RWPE2 (cell line): ENCODE measurements at regions not wholly inside any gene's neighbourhood (a gene's known extent, or its start where the extent isn't known, plus 50 kb on each side); places are given as distances from the start of the nearest gene placed in this dataset.

ENCODE experiments used
- ATAC-seq: fragments of 200-7000 bp; cut with Tn5 transposase; 3 replicates; pipeline ENCODE4 v1.9.1; 2021; ENCODE audit warnings: low read depth
- DNase-seq: peaks from one replicate; pipeline ENCODE4 v3.0.0-alpha.2; 2020; ENCODE audit warnings: low spot score
- H3K27ac ChIP-seq: fragments of 450-650 bp; 2 replicates; pipeline ENCODE4 v1.5.1; 2017; ENCODE audit warnings: mild to moderate bottlenecking; ENCODE audit not compliant: poor library complexity, severe bottlenecking
- H3K27me3 ChIP-seq: fragments of 250-450 bp; sonication (Bioruptor Pico); 2 replicates; pipeline ENCODE4 v1.5.1; 2021; ENCODE audit warnings: mild to moderate bottlenecking, moderate library complexity; ENCODE audit not compliant: insufficient read depth, poor library complexity, severe bottlenecking
- H3K36me3 ChIP-seq: fragments of 250-450 bp; sonication (Bioruptor Pico); 2 replicates; pipeline ENCODE4 v1.5.1; 2020; ENCODE audit warnings: low read depth, mild to moderate bottlenecking, moderate library complexity
- H3K4me1 ChIP-seq: fragments of 250-450 bp; sonication (Bioruptor Pico); 2 replicates; pipeline ENCODE4 v1.5.1; 2021; ENCODE audit warnings: mild to moderate bottlenecking, moderate library complexity; ENCODE audit not compliant: insufficient read depth, poor library complexity, severe bottlenecking
- H3K4me3 ChIP-seq: fragments of 250-450 bp; sonication (Bioruptor Pico); 2 replicates; pipeline ENCODE4 v1.5.1; 2021; ENCODE audit warnings: mild to moderate bottlenecking, moderate library complexity; ENCODE audit not compliant: severe bottlenecking
- H3K9me3 ChIP-seq: fragments of 250-450 bp; sonication (Bioruptor Pico); 2 replicates; pipeline ENCODE4 v1.5.1; 2021; ENCODE audit warnings: mild to moderate bottlenecking, moderate library complexity; ENCODE audit not compliant: severe bottlenecking
- TF ChIP-seq, protein P1 (sequence below): fragments of 450-650 bp; IDR thresholded peaks from one replicate; pipeline ENCODE4 v1.5.1; 2017; ENCODE audit warnings: mild to moderate bottlenecking, moderate library complexity; ENCODE audit not compliant: poor library complexity, severe bottlenecking

GRCh38 chr4:83657336-83657735 is 121.4 kb downstream of the GPAT3 start:
- H3K4me1 ChIP-seq, result no peaks in the 10 kb centered on the region
- ATAC-seq (no peak), DNase-seq (no peak)
- H3K27me3 ChIP-seq, result no peaks in the 10 kb centered on the region
- no peak overlapping the region for H3K4me3 ChIP-seq
- TF ChIP-seq, protein P1, sequence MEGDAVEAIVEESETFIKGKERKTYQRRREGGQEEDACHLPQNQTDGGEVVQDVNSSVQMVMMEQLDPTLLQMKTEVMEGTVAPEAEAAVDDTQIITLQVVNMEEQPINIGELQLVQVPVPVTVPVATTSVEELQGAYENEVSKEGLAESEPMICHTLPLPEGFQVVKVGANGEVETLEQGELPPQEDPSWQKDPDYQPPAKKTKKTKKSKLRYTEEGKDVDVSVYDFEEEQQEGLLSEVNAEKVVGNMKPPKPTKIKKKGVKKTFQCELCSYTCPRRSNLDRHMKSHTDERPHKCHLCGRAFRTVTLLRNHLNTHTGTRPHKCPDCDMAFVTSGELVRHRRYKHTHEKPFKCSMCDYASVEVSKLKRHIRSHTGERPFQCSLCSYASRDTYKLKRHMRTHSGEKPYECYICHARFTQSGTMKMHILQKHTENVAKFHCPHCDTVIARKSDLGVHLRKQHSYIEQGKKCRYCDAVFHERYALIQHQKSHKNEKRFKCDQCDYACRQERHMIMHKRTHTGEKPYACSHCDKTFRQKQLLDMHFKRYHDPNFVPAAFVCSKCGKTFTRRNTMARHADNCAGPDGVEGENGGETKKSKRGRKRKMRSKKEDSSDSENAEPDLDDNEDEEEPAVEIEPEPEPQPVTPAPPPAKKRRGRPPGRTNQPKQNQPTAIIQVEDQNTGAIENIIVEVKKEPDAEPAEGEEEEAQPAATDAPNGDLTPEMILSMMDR, result no peak
- no peaks in the 10 kb centered on the region for H3K36me3 ChIP-seq
- no peak overlapping the region for H3K27ac ChIP-seq
- no peaks in the 10 kb centered on the region for H3K9me3 ChIP-seq
